ENCODE measurements at regions not wholly inside any gene's neighbourhood (a gene's known extent, or its start where the extent isn't known, plus 50 kb on each side); places are given as distances from the start of the nearest gene placed in this dataset.

GRCh38 chr21:15601390-15601789 lies 128.4 kb upstream of the USP25 start:
- Histone ChIP-seq H3K36me3 (no peaks in the 10 kb centered on the region), H3K27ac (replicated peaks in 1 of 4) (no peak overlapping the region), H3K4me1 (no peaks in the 10 kb centered on the region), H3K4me3 (no peak overlapping the region), H3K9me3 (no peaks in the 10 kb centered on the region), H3K27me3 (no peaks in the 10 kb centered on the region)
- intact Hi-C loops (cut with DNase I) = no loop called here
- DNase-seq (ENCODE audit: extremely low spot score) = no peak
- TF ChIP-seq POLR2A (IDR thresholded peaks at IDR 0.05; ENCODE audit: low read depth) (no peak), CTCF (IDR thresholded peaks at IDR 0.05) (no peak), EP300 (IDR thresholded peaks at IDR 0.05) (no peak), POLR2AphosphoS5 (IDR thresholded peaks at IDR 0.05) (no peak)

DNA sequence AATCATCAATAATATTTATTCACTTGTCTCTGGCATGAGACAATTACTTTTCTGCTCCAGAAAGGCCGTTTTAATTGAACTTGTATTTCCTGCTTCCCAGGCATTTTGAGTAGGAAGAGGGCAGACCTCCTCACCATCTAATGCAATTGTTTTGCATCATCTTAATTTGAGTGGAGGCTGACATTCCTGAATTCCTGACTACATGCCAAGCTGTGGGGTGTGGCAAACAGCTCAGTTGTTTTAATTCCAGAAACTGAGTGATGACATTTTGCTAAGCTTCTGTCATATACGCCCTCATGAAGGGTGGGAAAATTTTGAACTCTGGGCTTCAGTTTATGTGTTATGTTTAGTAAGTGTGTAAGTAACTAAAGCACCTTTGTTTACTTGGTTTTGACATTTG lies 125.4 kb upstream of the USP25 start:
- WGBS = 18% methylated on average over 2 of the region's 2 CpGs
- intact Hi-C loops (cut with DNase I) = no loop called here
- DNase-seq (ENCODE audit: extremely low spot score) = no peak
- H3K9me3 ChIP-seq = no peaks in the 10 kb centered on the region
- TF ChIP-seq POLR2A (IDR thresholded peaks at IDR 0.05; ENCODE audit: low read depth) (no peak), CTCF (IDR thresholded peaks at IDR 0.05) (no peak), EP300 (IDR thresholded peaks at IDR 0.05) (no peak), POLR2AphosphoS5 (IDR thresholded peaks at IDR 0.05) (no peak)
- no peaks in the 10 kb centered on the region for H3K36me3 ChIP-seq
- H3K4me3 ChIP-seq = no peak overlapping the region
- H3K27me3 ChIP-seq = no peaks in the 10 kb centered on the region
- no peak overlapping the region for H3K27ac ChIP-seq (replicated peaks in 1 of 4)
- no peaks in the 10 kb centered on the region for H3K4me1 ChIP-seq

DNA sequence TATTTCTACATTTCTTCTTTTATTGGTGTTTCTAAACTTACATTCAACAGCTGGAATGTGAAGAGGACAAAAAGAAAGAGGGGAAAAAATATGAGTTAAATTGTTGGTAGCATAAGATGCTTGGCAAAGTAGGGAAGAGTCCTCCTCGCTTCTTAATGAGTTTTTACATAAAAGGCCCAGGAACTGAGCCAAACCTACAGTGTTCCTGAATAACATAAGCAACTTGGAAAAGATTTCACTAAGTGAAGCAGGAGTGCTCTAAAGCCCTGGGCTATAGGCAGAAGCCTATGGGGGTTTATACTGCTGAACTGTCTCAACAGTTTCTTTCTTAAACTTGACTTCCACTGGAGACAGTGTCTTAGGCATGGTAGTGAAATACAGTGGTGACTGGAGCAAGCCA lies 115.0 kb upstream of the USP25 start:
- intact Hi-C loops (cut with DNase I) = no loop called here
- whole genome bisulfite sequencing = 34% methylated on average over 1 of the region's 1 CpG

GRCh38 chr21:15616864-15617574 lies 112.8 kb upstream of the USP25 start:
- DNase-seq (ENCODE audit: extremely low spot score) = no peak
- H3K4me1 ChIP-seq = peaks cover 0 to 6% (median 2%) of the 10 kb centered on the region in 4 donors
- H3K27me3 ChIP-seq = no peaks in the 10 kb centered on the region
- no peak for TF ChIP-seq CTCF (IDR thresholded peaks at IDR 0.05)
- TF ChIP-seq EP300 (IDR thresholded peaks at IDR 0.05) = no peak
- TF ChIP-seq POLR2A (IDR thresholded peaks at IDR 0.05; ENCODE audit: low read depth) = no peak
- no peak for TF ChIP-seq POLR2AphosphoS5 (IDR thresholded peaks at IDR 0.05)
- intact Hi-C loops (cut with DNase I) = no loop called here
- 75% methylated on average over 2 of the region's 2 CpGs for WGBS
- no peaks in the 10 kb centered on the region for H3K36me3 ChIP-seq
- H3K9me3 ChIP-seq = peaks cover 0 to under 1% (median 0%) of the 10 kb centered on the region in 4 donors
- no peak overlapping the region for H3K27ac ChIP-seq (replicated peaks in 1 of 4)
- H3K4me3 ChIP-seq = no peak overlapping the region

More for the DNA sequence above, 115.0 kb upstream of the USP25 start:
- H3K27me3 ChIP-seq = no peaks in the 10 kb centered on the region
- no peak for DNase-seq (ENCODE audit: extremely low spot score)
- no peak overlapping the region for H3K4me3 ChIP-seq
- no peak overlapping the region for H3K27ac ChIP-seq (replicated peaks in 1 of 4)
- H3K4me1 ChIP-seq = peaks cover 0 to 6% (median 2%) of the 10 kb centered on the region in 4 donors
- no peaks in the 10 kb centered on the region for H3K36me3 ChIP-seq
- peaks cover 0 to 6% (median 2%) of the 10 kb centered on the region in 4 donors for H3K9me3 ChIP-seq
- TF ChIP-seq POLR2A (IDR thresholded peaks at IDR 0.05; ENCODE audit: low read depth) = no peak
- TF ChIP-seq CTCF (IDR thresholded peaks at IDR 0.05) = no peak
- TF ChIP-seq EP300 (IDR thresholded peaks at IDR 0.05) = no peak

- no peaks in the 10 kb centered on the region for H3K27me3 ChIP-seq
- H3K9me3 ChIP-seq = no peaks in the 10 kb centered on the region
- peaks cover 0 to 6% (median 2%) of the 10 kb centered on the region in 4 donors for H3K4me1 ChIP-seq
- no peak for DNase-seq (ENCODE audit: extremely low spot score)
- no peak overlapping the region for H3K27ac ChIP-seq (replicated peaks in 1 of 4)
- H3K4me3 ChIP-seq = no peak overlapping the region
- intact Hi-C loops (cut with DNase I) = no loop called here
- WGBS = 41% methylated on average over 3 of the region's 3 CpGs
- H3K36me3 ChIP-seq = no peaks in the 10 kb centered on the region
- TF ChIP-seq EP300 (IDR thresholded peaks at IDR 0.05) (no peak), CTCF (IDR thresholded peaks at IDR 0.05) (no peak), POLR2A (IDR thresholded peaks at IDR 0.05; ENCODE audit: low read depth) (no peak), POLR2AphosphoS5 (IDR thresholded peaks at IDR 0.05) (no peak)
These were observed 111.8 kb upstream of the USP25 start for GRCh38 chr21:15617964-15618363.

Measured in esophagus muscularis mucosa (tissue), 4 donors.